ENCODE measurements at regions not wholly inside any gene's neighbourhood (a gene's known extent, or its start where the extent isn't known, plus 50 kb on each side); places are given as distances from the start of the nearest gene placed in this dataset.

- H3K4me1 Mint-ChIP-seq = peaks cover 40% of the 10 kb centered on the region
- peaks cover 5% of the 10 kb centered on the region for H3K27me3 Mint-ChIP-seq
- H3K36me3 Mint-ChIP-seq = no peaks in the 10 kb centered on the region
- peak overlapping the region; percentile 67 for H3K27ac Mint-ChIP-seq
- CTCF ChIA-PET = no interaction called here
- H3K9me3 Mint-ChIP-seq = peaks cover 2% of the 10 kb centered on the region
- no peak for DNase-seq
- no peak overlapping the region for H3K4me3 Mint-ChIP-seq
Observed at GRCh38 chr2:12314127-12314760, 402.5 kb upstream of the TRIB2 start.

GRCh38 chr2:12315224-12315623 is 401.5 kb upstream of the TRIB2 start:
- Mint-ChIP-seq H3K36me3 (no peaks in the 10 kb centered on the region), H3K4me3 (no peak overlapping the region), H3K27ac (no peak overlapping the region), H3K27me3 (peaks cover 5% of the 10 kb centered on the region), H3K4me1 (peaks cover 33% of the 10 kb centered on the region), H3K9me3 (peaks cover 2% of the 10 kb centered on the region)
- DNase-seq = no peak
- CTCF ChIA-PET = no interaction called here

- no peaks in the 10 kb centered on the region for H3K36me3 Mint-ChIP-seq
- H3K27ac Mint-ChIP-seq = no peak overlapping the region
- DNase-seq = no peak
- H3K4me3 Mint-ChIP-seq = no peak overlapping the region
- peaks cover 9% of the 10 kb centered on the region for H3K27me3 Mint-ChIP-seq
- peaks cover 2% of the 10 kb centered on the region for H3K9me3 Mint-ChIP-seq
- peaks cover 24% of the 10 kb centered on the region for H3K4me1 Mint-ChIP-seq
- CTCF ChIA-PET = no interaction called here
Observed at GRCh38 chr2:12316476-12316875, 400.3 kb upstream of the TRIB2 start.

- no peak for DNase-seq
- Mint-ChIP-seq H3K36me3 (no peaks in the 10 kb centered on the region), H3K9me3 (peaks cover 4% of the 10 kb centered on the region), H3K27ac (no peak overlapping the region), H3K4me1 (peaks cover 24% of the 10 kb centered on the region), H3K4me3 (no peak overlapping the region), H3K27me3 (peaks cover 9% of the 10 kb centered on the region)
- CTCF ChIA-PET = no interaction called here
Observed at GRCh38 chr2:12317286-12317685, 399.4 kb upstream of the TRIB2 start.

GRCh38 chr2:12317814-12318426 is 398.8 kb upstream of the TRIB2 start:
- DNase-seq = no peak
- peaks cover 20% of the 10 kb centered on the region for H3K4me1 Mint-ChIP-seq
- no peak overlapping the region for H3K27ac Mint-ChIP-seq
- no peak overlapping the region for H3K4me3 Mint-ChIP-seq
- H3K36me3 Mint-ChIP-seq = no peaks in the 10 kb centered on the region
- H3K27me3 Mint-ChIP-seq = peaks cover 9% of the 10 kb centered on the region
- peaks cover 4% of the 10 kb centered on the region for H3K9me3 Mint-ChIP-seq
- CTCF ChIA-PET = interaction anchor here (0.9 kb wide), 1 partner anchor 102 kb away, joined by 3 read pairs; no protein-coding TSS in a partner anchor

- no peaks in the 10 kb centered on the region for H3K36me3 Mint-ChIP-seq
- H3K4me3 Mint-ChIP-seq = no peak overlapping the region
- H3K4me1 Mint-ChIP-seq = peaks cover 14% of the 10 kb centered on the region
- H3K27me3 Mint-ChIP-seq = peaks cover 9% of the 10 kb centered on the region
- DNase-seq = no peak
- no peak overlapping the region for H3K27ac Mint-ChIP-seq
- peaks cover 4% of the 10 kb centered on the region for H3K9me3 Mint-ChIP-seq
- CTCF ChIA-PET = interaction anchor here (0.6 to 0.9 kb wide), 2 partner anchors 102 to 148 kb away, joined by 3 read pairs; no protein-coding TSS in a partner anchor
Observed at GRCh38 chr2:12318427-12319057, 398.2 kb upstream of the TRIB2 start.

- CTCF ChIA-PET = no interaction called here
- H3K4me1 Mint-ChIP-seq = no peaks in the 10 kb centered on the region
- H3K27ac Mint-ChIP-seq = no peak overlapping the region
- no peaks in the 10 kb centered on the region for H3K36me3 Mint-ChIP-seq
- no peak for DNase-seq
- peaks cover 2% of the 10 kb centered on the region for H3K9me3 Mint-ChIP-seq
- no peak overlapping the region for H3K4me3 Mint-ChIP-seq
- peaks cover 9% of the 10 kb centered on the region for H3K27me3 Mint-ChIP-seq
Observed at GRCh38 chr2:12320027-12320734, 396.6 kb upstream of the TRIB2 start.

GRCh38 chr2:12320991-12321641 is 395.6 kb upstream of the TRIB2 start:
- Mint-ChIP-seq H3K27ac (no peak overlapping the region), H3K36me3 (no peaks in the 10 kb centered on the region), H3K4me1 (no peaks in the 10 kb centered on the region), H3K27me3 (peaks cover 9% of the 10 kb centered on the region), H3K4me3 (no peak overlapping the region), H3K9me3 (peaks cover 2% of the 10 kb centered on the region)
- CTCF ChIA-PET = interaction anchor here (1.4 kb wide), 1 partner anchor 395 kb away, joined by 3 read pairs; the partner anchor contains the start of gene TRIB2
- DNase-seq = no peak

- H3K9me3 Mint-ChIP-seq = peaks cover 2% of the 10 kb centered on the region
- H3K27me3 Mint-ChIP-seq = peaks cover 9% of the 10 kb centered on the region
- H3K27ac Mint-ChIP-seq = no peak overlapping the region
- CTCF ChIA-PET = interaction anchor here (1.4 kb wide), 1 partner anchor 394 kb away, joined by 3 read pairs; the partner anchor contains the start of gene TRIB2
- DNase-seq = no peak
- no peaks in the 10 kb centered on the region for H3K4me1 Mint-ChIP-seq
- H3K4me3 Mint-ChIP-seq = no peak overlapping the region
- H3K36me3 Mint-ChIP-seq = no peaks in the 10 kb centered on the region
Observed at GRCh38 chr2:12321886-12322285, 394.9 kb upstream of the TRIB2 start.

GRCh38 chr2:12325806-12326205 is 390.9 kb upstream of the TRIB2 start:
- peaks cover 7% of the 10 kb centered on the region for H3K27me3 Mint-ChIP-seq
- H3K4me1 Mint-ChIP-seq = no peaks in the 10 kb centered on the region
- CTCF ChIA-PET = no interaction called here
- no peak overlapping the region for H3K27ac Mint-ChIP-seq
- no peak for DNase-seq
- no peak overlapping the region for H3K4me3 Mint-ChIP-seq
- no peaks in the 10 kb centered on the region for H3K36me3 Mint-ChIP-seq
- peaks cover 4% of the 10 kb centered on the region for H3K9me3 Mint-ChIP-seq

- peak; percentile 41 for DNase-seq
- Mint-ChIP-seq H3K9me3 (peaks cover 6% of the 10 kb centered on the region), H3K27ac (no peak overlapping the region), H3K27me3 (peaks cover 4% of the 10 kb centered on the region), H3K4me1 (no peaks in the 10 kb centered on the region), H3K36me3 (no peaks in the 10 kb centered on the region), H3K4me3 (no peak overlapping the region)
- CTCF ChIA-PET = interaction anchor here (0.6 to 0.9 kb wide), 2 partner anchors 20 to 435 kb away, joined by 3 read pairs; no protein-coding TSS in a partner anchor
Observed at GRCh38 chr2:12326449-12327190, 390.1 kb upstream of the TRIB2 start.

GRCh38 chr2:12330916-12331315 is 385.8 kb upstream of the TRIB2 start:
- no peak overlapping the region for H3K4me3 Mint-ChIP-seq
- H3K27ac Mint-ChIP-seq = no peak overlapping the region
- H3K27me3 Mint-ChIP-seq = peaks cover 16% of the 10 kb centered on the region
- H3K36me3 Mint-ChIP-seq = no peaks in the 10 kb centered on the region
- H3K9me3 Mint-ChIP-seq = peaks cover 7% of the 10 kb centered on the region
- CTCF ChIA-PET = no interaction called here
- H3K4me1 Mint-ChIP-seq = peaks cover 14% of the 10 kb centered on the region
- DNase-seq = no peak

- Mint-ChIP-seq H3K4me3 (no peak overlapping the region), H3K36me3 (no peaks in the 10 kb centered on the region), H3K27ac (no peak overlapping the region), H3K4me1 (peaks cover 14% of the 10 kb centered on the region), H3K27me3 (peaks cover 16% of the 10 kb centered on the region), H3K9me3 (peaks cover 7% of the 10 kb centered on the region)
- DNase-seq = no peak
- CTCF ChIA-PET = no interaction called here
Observed at GRCh38 chr2:12331698-12332097, 385.0 kb upstream of the TRIB2 start.
